Esophagus squamous epithelium (tissue), 4 donors: ENCODE measurements at regions not wholly inside any gene's neighbourhood (a gene's known extent, or its start where the extent isn't known, plus 50 kb on each side); places are given as distances from the start of the nearest gene placed in this dataset.

Source experiments
- POLR2A ChIP-seq, 4 donors: fragments of 450-650 bp; IDR thresholded peaks; one replicate each; pipeline ENCODE4 v1.6.1; 2017; ENCODE audit warnings: antibody characterized with exemption in 4 of 4, mild to moderate bottlenecking in 4 of 4, moderate library complexity in 3 of 4
- TF ChIP-seq, protein P1 (sequence below), 6 experiments: fragments of 450-650 bp in 4 of 6; fragments of 200-600 bp in 2 of 6; sonication (generic) in 2 of 6; IDR thresholded peaks; one replicate each; pipeline ENCODE4 v1.5.1; 2016 to 2019; ENCODE audit warnings: antibody characterized with exemption in 6 of 6, mild to moderate bottlenecking in 4 of 6, moderate library complexity in 4 of 6

DNA sequence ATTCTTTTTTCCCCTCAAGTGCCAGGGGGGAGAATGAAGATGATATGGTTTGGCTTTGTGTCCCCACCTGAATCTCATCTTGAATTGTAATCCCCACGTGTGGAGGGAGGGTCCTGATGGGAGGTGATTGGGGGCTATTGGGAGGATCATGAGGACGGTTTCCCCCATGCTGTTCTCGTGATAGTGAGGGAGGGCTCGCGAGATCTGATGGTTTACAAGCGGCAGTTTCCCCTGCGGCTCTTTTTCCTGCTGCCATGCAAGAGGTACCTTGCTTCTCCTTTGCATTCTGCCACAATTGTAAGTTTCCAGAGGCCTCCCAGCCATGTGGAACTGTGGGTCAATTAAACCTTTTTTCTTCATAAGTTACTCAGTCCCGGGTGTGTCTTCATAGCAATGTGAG lies 173.7 kb downstream of the CAND1 start:
- TF ChIP-seq, protein P1, sequence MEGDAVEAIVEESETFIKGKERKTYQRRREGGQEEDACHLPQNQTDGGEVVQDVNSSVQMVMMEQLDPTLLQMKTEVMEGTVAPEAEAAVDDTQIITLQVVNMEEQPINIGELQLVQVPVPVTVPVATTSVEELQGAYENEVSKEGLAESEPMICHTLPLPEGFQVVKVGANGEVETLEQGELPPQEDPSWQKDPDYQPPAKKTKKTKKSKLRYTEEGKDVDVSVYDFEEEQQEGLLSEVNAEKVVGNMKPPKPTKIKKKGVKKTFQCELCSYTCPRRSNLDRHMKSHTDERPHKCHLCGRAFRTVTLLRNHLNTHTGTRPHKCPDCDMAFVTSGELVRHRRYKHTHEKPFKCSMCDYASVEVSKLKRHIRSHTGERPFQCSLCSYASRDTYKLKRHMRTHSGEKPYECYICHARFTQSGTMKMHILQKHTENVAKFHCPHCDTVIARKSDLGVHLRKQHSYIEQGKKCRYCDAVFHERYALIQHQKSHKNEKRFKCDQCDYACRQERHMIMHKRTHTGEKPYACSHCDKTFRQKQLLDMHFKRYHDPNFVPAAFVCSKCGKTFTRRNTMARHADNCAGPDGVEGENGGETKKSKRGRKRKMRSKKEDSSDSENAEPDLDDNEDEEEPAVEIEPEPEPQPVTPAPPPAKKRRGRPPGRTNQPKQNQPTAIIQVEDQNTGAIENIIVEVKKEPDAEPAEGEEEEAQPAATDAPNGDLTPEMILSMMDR (IDR thresholded peaks at IDR 0.05): no peak
- TF ChIP-seq POLR2A (IDR thresholded peaks at IDR 0.05): no peak
